ENCODE measurements at regions not wholly inside any gene's neighbourhood (a gene's known extent, or its start where the extent isn't known, plus 50 kb on each side); places are given as distances from the start of the nearest gene placed in this dataset.

DNA sequence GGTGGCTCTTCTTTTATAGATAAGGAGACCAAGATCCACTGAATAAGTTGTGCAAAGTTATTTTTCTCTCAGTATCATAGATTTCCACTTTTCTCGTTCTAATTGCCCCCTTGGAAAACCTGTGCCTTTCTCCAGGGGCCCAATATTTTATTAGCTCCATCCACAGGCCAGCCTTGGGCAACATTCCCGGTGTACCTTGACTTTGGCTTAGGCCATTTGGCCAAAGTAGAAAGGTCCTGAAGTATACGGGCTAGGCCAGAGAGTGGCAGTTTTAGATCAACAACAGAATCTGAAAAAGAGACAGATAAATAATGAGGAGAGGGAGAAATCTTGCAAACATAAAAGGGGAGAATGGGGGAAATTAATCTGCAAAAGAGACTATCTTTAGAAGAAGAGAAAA is 91.7 kb upstream of the CHMP2B start:
- no peak for DNase-seq (ENCODE audit: low read depth)
- TF ChIP-seq, protein P1, sequence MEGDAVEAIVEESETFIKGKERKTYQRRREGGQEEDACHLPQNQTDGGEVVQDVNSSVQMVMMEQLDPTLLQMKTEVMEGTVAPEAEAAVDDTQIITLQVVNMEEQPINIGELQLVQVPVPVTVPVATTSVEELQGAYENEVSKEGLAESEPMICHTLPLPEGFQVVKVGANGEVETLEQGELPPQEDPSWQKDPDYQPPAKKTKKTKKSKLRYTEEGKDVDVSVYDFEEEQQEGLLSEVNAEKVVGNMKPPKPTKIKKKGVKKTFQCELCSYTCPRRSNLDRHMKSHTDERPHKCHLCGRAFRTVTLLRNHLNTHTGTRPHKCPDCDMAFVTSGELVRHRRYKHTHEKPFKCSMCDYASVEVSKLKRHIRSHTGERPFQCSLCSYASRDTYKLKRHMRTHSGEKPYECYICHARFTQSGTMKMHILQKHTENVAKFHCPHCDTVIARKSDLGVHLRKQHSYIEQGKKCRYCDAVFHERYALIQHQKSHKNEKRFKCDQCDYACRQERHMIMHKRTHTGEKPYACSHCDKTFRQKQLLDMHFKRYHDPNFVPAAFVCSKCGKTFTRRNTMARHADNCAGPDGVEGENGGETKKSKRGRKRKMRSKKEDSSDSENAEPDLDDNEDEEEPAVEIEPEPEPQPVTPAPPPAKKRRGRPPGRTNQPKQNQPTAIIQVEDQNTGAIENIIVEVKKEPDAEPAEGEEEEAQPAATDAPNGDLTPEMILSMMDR (IDR thresholded peaks at IDR 0.05; ENCODE audit: low read depth, low read length, missing control alignments), result no peak
- H3K4me3 ChIP-seq (ENCODE audit: low read depth, low read length), result no peak overlapping the region
- in situ Hi-C loops (cut with HindIII; ENCODE audit: low sequenced_read_pairs), result no loop called here

DNA sequence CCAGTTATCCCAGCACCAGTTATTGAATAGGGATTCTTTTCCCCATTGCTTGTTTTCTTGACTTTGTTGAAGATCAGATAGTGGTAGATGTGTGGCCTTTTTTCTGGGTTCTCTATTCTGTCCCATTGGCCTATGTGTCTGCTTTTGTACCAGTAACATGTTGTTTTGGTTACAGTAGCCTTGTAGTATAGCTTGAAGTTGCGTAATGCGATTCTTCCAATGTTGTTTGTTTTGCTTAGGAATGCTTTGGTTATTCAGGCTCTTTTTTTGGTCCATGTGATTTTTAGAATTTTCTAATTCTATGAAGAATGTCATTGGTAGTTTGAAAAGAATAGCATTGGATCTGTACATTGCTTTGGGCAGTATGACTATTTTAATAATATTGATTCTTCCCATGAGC is 94.3 kb upstream of the CHMP2B start:
- DNase-seq (ENCODE audit: low read depth), result no peak
- in situ Hi-C loops (cut with HindIII; ENCODE audit: low sequenced_read_pairs), result no loop called here
- TF ChIP-seq, protein P1 (IDR thresholded peaks at IDR 0.05; ENCODE audit: low read depth, low read length, missing control alignments), result no peak
- no peak overlapping the region for H3K4me3 ChIP-seq (ENCODE audit: low read depth, low read length)

DNA sequence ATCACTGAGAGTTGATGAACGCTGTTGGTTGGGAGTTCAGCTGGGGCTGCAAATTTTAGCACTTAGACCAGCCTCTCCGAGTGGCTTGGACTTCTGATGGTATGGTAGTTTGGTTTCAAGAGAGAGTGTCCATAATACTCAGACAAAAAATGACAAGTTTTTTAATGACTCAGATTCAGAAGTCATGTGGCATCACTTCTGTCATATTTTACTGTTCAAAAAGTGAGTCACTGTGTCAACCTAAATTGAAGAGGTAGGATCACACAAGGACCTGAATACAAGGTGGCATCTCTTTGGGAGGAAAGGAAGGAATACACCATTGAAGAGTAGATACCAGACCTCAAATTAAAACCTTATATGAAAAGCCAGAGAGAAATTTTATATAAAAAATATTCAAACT is 99.1 kb upstream of the CHMP2B start:
- no peak overlapping the region for H3K4me3 ChIP-seq (ENCODE audit: low read depth, low read length)
- no peak for DNase-seq (ENCODE audit: low read depth)
- in situ Hi-C loops (cut with HindIII; ENCODE audit: low sequenced_read_pairs), result no loop called here
- TF ChIP-seq, protein P1 (IDR thresholded peaks at IDR 0.05; ENCODE audit: low read depth, low read length, missing control alignments), result no peak

DNA sequence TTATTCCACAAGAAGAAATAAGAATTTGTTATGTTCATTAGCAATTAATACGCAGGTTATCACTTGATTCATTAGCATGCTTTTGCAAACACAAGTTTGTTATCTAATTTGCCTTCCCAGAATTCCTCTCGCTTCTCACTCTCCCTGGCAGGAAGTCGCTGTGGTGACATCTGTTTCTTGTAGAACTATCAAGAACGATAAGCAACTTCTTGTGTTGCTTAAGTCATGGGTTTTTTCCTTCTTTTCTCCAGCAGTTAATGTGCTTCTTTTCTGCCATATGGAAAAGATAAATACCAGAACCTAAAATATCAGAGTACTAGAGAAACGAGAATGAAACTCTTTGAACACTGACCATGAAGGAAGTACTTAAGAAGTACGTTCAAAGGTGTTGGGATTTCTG is 99.8 kb upstream of the CHMP2B start:
- TF ChIP-seq, protein P1 (IDR thresholded peaks at IDR 0.05; ENCODE audit: low read depth, low read length, missing control alignments), result no peak
- in situ Hi-C loops (cut with HindIII; ENCODE audit: low sequenced_read_pairs), result no loop called here
- no peak overlapping the region for H3K4me3 ChIP-seq (ENCODE audit: low read depth, low read length)
- DNase-seq (ENCODE audit: low read depth), result no peak

DNA sequence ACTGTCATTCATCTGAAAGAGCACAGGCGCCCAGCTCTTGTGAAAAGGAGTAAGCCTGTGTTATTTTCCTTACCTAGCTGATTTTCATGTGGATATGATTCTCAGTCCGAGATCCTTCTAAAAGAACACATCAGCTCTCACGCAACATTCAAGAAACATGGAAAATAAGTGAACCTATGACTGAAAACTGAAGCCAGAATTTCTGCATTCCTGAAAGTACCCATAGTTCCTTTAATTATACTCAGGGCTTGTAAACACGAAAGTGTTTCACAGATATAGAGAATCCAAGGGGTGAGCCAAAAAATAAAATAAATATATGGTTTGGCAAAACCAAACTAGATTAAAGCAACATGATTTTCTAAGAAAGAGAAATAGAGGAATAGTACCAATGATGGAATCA is 100.8 kb upstream of the CHMP2B start:
- in situ Hi-C loops (cut with HindIII; ENCODE audit: low sequenced_read_pairs), result no loop called here
- no peak for DNase-seq (ENCODE audit: low read depth)
- TF ChIP-seq, protein P1 (IDR thresholded peaks at IDR 0.05; ENCODE audit: low read depth, low read length, missing control alignments), result no peak
- H3K4me3 ChIP-seq (ENCODE audit: low read depth, low read length), result no peak overlapping the region

DNA sequence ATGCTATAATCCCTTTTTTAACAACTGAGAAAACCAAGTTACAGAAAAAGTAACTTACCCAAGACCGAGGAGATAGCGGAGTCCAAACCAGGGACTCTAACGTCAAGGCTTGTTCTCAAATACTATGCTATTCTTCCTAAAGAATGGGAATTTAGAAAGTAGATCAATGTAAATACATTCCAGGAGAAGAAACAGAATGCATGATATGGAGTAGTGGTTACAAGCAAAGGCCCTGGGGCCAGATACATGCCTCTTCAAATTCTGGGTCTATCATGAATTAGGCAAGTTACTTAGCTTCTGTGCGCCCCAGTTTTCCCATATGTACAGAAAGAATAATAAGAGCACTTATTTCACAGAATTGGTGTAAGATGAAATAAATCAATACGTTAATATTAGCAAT is 102.0 kb upstream of the CHMP2B start:
- TF ChIP-seq, protein P1 (IDR thresholded peaks at IDR 0.05; ENCODE audit: low read depth, low read length, missing control alignments), result no peak
- H3K4me3 ChIP-seq (ENCODE audit: low read depth, low read length), result no peak overlapping the region
- in situ Hi-C loops (cut with HindIII; ENCODE audit: low sequenced_read_pairs), result no loop called here
- no peak for DNase-seq (ENCODE audit: low read depth)

DNA sequence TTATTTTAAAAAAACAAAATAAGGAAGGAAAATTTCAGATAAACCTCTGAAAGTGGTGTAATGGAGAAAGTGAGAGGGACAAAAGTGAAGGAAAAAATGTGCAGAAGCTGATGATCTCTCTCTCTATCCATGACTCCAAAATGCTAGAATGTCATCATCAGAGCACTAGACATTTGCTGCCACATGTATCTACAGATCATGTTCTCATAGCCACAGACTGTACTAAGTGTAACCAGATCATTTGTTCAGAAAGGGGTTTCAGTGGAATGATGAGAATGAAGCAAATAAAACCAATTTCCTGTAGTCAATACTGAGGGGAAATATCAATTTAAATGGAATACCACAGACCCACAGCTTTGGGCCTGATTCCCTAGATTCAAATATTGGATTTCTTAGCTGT is 104.3 kb upstream of the CHMP2B start:
- no peak overlapping the region for H3K4me3 ChIP-seq (ENCODE audit: low read depth, low read length)
- TF ChIP-seq, protein P1 (IDR thresholded peaks at IDR 0.05; ENCODE audit: low read depth, low read length, missing control alignments), result no peak
- in situ Hi-C loops (cut with HindIII; ENCODE audit: low sequenced_read_pairs), result no loop called here
- DNase-seq (ENCODE audit: low read depth), result no peak

All from astrocyte of the cerebellum (primary cell).